Thyroid gland (tissue), 4 donors: ENCODE measurements at regions not wholly inside any gene's neighbourhood (a gene's known extent, or its start where the extent isn't known, plus 50 kb on each side); places are given as distances from the start of the nearest gene placed in this dataset.

Experiments
- DNase-seq, 2 donors: peaks; one replicate each; pipeline ENCODE4 v3.0.0-alpha.2; 2019
- H3K27ac ChIP-seq, 3 donors: fragments of 200-600 bp; sonication (generic); 1 replicate in 2 of 3; 2 replicates in 1 of 3; pipeline ENCODE4 v1.5.1; 2016 to 2019; ENCODE audit warnings: mild to moderate bottlenecking in 1 of 3, moderate library complexity in 1 of 3
- H3K27me3 ChIP-seq: fragments of 200-600 bp; sonication (generic); one replicate; pipeline ENCODE4 v1.5.1; 2019
- H3K36me3 ChIP-seq, 2 donors: fragments of 200-600 bp; sonication (generic); one replicate each; pipeline ENCODE4 v1.5.1; 2016 to 2019
- H3K4me1 ChIP-seq, 2 donors: fragments of 200-600 bp; sonication (generic); one replicate each; pipeline ENCODE4 v1.5.1; 2017 to 2019
- H3K4me3 ChIP-seq, 3 donors: fragments of 200-600 bp; sonication (generic); replicated peaks in 1 of 3; 1 replicate in 2 of 3; 2 replicates in 1 of 3; pipeline ENCODE4 v1.5.1; 2016; ENCODE audit warnings: mild to moderate bottlenecking in 1 of 3
- H3K9me3 ChIP-seq: fragments of 200-600 bp; sonication (generic); one replicate; pipeline ENCODE4 v1.5.1; 2017
- POLR2A ChIP-seq, 2 donors: fragments of 450-650 bp; IDR thresholded peaks; one replicate each; pipeline ENCODE4 v1.6.1; 2017; ENCODE audit warnings: antibody characterized with exemption in 2 of 2, mild to moderate bottlenecking in 2 of 2, moderate library complexity in 1 of 2
- WGBS, 2 donors: methylation state at CpG; one replicate each; pipeline ENCODE4 v1.1.5; 2017; 5-methylcytosine and 5-hydroxymethylcytosine counted together
- intact Hi-C: fragments of 100-400 bp; cut with DNase I; formaldehyde crosslinking; loops from one replicate; pipeline ENCODE4 v1.15.1; 2023
- TF ChIP-seq, protein P1 (sequence below), 6 experiments: fragments of 200-600 bp in 3 of 6; fragments of 450-650 bp in 3 of 6; sonication (generic) in 3 of 6; IDR thresholded peaks; one replicate each; pipeline ENCODE4 v1.5.1; 2016 to 2019; ENCODE audit warnings: antibody characterized with exemption in 6 of 6, mild to moderate bottlenecking in 2 of 6, inconsistent platforms in 1 of 6, moderate library complexity in 1 of 6

DNA sequence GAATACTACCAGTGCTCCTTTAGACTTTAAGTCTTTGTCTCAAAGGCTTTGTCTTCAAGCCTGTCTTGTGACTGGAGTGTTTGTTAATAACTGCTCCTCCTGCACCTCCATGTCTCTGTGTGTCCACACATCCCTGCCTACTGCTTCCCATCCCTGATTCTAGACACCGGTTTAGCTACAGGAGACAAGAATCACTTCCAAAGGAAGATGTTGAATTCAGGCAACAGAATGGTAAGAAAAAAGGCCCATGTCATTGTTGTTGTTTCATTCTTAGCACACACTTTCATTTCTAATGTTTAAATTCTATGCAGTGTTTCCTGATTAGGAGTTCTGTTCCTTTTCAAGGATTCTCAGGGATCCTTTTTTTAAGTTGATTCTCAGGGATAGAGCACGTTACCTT lies 293.6 kb upstream of the STXBP5 start:
- Histone ChIP-seq H3K27me3 (no peaks in the 10 kb centered on the region), H3K4me3 (no peak overlapping the region), H3K27ac (no peak overlapping the region), H3K9me3 (no peaks in the 10 kb centered on the region), H3K36me3 (no peaks in the 10 kb centered on the region), H3K4me1 (peaks cover 15% of the 10 kb centered on the region in 2 donors)
- DNase-seq: no peak
- WGBS, 2 donors: 92 to 98% methylated on average over 2 of the region's 2 CpGs
- TF ChIP-seq, protein P1, sequence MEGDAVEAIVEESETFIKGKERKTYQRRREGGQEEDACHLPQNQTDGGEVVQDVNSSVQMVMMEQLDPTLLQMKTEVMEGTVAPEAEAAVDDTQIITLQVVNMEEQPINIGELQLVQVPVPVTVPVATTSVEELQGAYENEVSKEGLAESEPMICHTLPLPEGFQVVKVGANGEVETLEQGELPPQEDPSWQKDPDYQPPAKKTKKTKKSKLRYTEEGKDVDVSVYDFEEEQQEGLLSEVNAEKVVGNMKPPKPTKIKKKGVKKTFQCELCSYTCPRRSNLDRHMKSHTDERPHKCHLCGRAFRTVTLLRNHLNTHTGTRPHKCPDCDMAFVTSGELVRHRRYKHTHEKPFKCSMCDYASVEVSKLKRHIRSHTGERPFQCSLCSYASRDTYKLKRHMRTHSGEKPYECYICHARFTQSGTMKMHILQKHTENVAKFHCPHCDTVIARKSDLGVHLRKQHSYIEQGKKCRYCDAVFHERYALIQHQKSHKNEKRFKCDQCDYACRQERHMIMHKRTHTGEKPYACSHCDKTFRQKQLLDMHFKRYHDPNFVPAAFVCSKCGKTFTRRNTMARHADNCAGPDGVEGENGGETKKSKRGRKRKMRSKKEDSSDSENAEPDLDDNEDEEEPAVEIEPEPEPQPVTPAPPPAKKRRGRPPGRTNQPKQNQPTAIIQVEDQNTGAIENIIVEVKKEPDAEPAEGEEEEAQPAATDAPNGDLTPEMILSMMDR (IDR thresholded peaks at IDR 0.05): no peak
- TF ChIP-seq POLR2A (IDR thresholded peaks at IDR 0.05): no peak
- intact Hi-C loops: no loop called here

DNA sequence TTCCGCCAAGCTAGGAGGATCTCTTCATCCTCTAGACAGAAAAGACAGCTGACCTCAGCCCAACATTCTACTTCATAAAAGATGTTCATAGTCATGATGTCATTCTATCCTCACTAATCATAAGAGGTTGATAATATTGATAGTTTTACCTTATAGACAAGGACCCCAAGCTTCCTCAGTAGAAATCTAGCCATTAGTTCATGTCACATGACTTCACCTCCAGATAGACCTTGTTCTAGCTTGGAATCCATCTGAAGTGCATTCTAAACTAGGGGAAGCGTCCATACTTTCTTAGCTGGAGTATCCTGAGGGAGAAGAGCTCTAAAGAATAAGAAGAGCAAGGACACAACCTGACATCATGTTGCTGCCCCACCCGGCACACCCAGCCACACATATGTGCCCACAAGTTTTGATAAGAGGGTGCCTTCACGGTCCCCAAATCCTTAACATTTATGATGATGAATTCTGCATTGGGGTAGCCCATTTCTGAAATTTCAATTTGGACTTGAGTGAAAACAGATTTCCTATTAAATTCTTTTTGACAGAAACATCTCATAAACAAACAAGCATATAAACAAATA lies 292.5 kb upstream of the STXBP5 start:
- intact Hi-C loops: no loop called here
- H3K27me3 ChIP-seq: no peaks in the 10 kb centered on the region
- no peak overlapping the region for H3K27ac ChIP-seq
- no peaks in the 10 kb centered on the region for H3K9me3 ChIP-seq
- no peaks in the 10 kb centered on the region for H3K36me3 ChIP-seq
- no peak for TF ChIP-seq POLR2A (IDR thresholded peaks at IDR 0.05)
- TF ChIP-seq, protein P1 (IDR thresholded peaks at IDR 0.05): no peak
- WGBS, 2 donors: 89 to 97% methylated on average over 4 of the region's 4 CpGs
- DNase-seq: no peak
- no peak overlapping the region for H3K4me3 ChIP-seq
- peaks cover 15% of the 10 kb centered on the region in 2 donors for H3K4me1 ChIP-seq

DNA sequence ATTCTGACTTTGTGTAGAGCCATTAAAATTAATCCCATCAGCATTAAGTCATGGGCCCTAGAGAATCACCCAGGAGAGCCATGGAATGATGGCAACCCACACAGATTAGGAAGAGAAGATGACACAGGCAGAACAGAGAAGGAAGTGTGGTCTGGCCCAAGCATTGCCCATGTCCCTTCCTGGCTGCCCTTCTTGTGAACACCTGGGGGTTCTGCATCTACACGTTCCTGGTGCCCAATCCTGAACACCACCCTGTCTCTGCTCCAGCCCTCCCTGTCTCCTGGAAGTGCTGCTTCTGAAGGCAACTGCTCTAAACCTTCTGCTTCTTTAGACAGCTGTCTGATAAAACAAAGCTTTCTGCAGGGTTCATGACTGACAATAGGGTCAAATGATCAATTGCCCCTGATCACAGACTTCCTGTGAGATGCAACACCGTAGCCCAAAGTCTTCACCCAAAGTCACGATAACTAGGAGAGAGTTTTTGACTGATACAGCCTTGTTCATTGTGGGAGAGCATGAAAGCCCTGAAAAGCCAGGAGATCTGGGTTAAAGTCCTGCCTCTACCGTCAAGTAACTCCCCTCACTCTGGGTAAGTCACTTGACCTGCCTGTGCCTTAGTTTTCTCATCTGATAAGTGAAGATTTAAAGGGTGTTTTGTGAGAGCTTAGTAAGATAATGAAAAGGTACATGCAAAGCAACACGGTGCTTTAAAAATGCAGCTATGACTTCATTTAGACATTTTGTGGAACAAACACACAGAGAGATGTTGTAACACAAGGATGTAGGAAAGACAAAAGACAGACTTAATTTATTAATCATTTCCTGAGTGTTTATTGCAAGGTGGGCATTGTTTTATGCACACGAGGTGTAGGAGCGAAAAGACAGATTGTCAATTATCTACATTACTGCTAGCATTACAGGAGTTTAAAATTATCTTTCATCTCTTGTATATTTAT lies 291.2 kb upstream of the STXBP5 start:
- no peak for TF ChIP-seq POLR2A (IDR thresholded peaks at IDR 0.05)
- TF ChIP-seq, protein P1 (IDR thresholded peaks at IDR 0.05): no peak
- Histone ChIP-seq H3K36me3 (no peaks in the 10 kb centered on the region), H3K4me1 (peaks cover 15% of the 10 kb centered on the region in 2 donors), H3K4me3 (no peak overlapping the region), H3K27ac (peak overlapping the region in 1 of 3 donors; percentile 73), H3K27me3 (no peaks in the 10 kb centered on the region), H3K9me3 (no peaks in the 10 kb centered on the region)
- DNase-seq: no peak
- WGBS, 2 donors: 89 to 95% methylated on average over 7 of the region's 7 CpGs
- intact Hi-C loops: no loop called here

- no peaks in the 10 kb centered on the region for H3K27me3 ChIP-seq
- H3K4me1 ChIP-seq: peaks cover 15% of the 10 kb centered on the region in 2 donors
- H3K4me3 ChIP-seq: no peak overlapping the region
- intact Hi-C loops: no loop called here
- H3K36me3 ChIP-seq: no peaks in the 10 kb centered on the region
- peak overlapping the region; percentile 49 to 83 (median 73) for H3K27ac ChIP-seq
- 14 to 17% methylated on average over 15 of the region's 15 CpGs for WGBS, 2 donors
- DNase-seq: peak; percentile 93
- peak in 1 of 2 donors; percentile 44 for TF ChIP-seq POLR2A (IDR thresholded peaks at IDR 0.05)
- TF ChIP-seq, protein P1 (IDR thresholded peaks at IDR 0.05): no peak
- H3K9me3 ChIP-seq: no peaks in the 10 kb centered on the region
These were observed 290.3 kb upstream of the STXBP5 start for GRCh38 chr6:146913842-146914488.
